Activated CD4-positive, alpha-beta T cell treated with anti-CD3 and anti-CD28 coated beads, Interleukin-2, amount 50 U/mL, for 4 hours (primary cell): ENCODE measurements at regions not wholly inside any gene's neighbourhood (a gene's known extent, or its start where the extent isn't known, plus 50 kb on each side); places are given as distances from the start of the nearest gene placed in this dataset.

ENCODE experiments used
- DNase-seq, 2 experiments: peaks; one replicate each; pipeline ENCODE4 v3.0.0-alpha.2; 2020

DNA sequence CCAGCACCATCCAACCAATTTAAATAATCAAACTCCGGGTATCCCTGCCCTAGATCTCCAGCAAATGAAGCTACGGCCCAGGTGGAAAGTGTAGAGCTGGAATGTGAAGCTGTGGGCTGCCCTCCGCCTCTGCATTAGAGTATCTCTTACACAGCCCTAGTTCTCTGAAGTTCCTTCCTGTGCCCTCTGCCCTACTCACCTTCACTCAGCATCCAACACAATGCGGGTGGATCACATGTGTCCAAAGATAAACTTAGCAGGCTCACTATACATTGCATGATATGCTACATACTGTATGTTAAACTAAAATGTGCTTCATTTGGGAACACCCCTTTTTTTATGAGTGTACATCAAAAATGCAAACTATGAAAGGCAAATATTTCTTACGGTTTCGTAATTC, 70.0 kb upstream of the RAD23B start:
- DNase-seq: no peak

DNA sequence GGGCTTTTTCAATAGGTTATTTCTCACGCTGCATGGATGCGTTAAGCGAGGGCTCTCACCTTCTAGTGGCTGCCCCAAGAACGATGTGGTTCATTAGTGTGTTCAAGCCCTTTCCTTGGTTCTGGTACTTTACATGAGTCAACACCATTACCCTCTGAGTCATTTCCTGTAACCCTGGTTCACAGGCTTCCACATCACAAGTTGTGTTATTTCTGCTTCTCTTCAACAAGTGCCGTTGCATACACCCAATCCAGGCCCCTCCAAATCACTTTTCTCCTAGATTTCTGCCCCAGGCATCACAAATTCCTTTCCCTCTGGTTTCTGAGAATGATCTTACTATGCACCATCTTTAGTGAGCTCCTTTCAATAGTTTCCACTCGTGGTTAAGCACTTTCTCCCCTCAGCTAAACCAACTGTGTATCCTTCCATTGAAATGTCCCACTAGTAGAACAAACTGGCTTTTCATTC, 69.5 kb upstream of the RAD23B start:
- peak in 1 of 2 experiments; percentile 1 for DNase-seq

DNA sequence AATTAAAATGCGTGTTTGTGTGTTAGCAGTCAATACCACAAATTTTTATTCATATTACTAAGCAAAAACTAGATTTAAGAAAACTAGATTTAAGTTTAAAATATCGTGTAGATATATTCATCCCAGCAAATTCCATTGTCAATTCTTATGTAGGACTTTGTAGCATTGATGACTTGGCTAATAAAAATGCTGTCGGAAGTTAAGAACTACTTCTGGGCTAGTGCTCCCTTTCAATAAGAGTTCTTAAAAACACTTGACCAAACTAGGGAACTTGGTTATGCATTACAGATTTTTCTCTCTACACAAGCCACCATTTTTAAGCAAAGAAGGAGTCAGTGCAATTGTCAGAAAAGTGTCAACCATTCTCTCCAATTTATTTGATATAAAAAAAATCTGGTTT, 68.7 kb upstream of the RAD23B start:
- DNase-seq: no peak

DNA sequence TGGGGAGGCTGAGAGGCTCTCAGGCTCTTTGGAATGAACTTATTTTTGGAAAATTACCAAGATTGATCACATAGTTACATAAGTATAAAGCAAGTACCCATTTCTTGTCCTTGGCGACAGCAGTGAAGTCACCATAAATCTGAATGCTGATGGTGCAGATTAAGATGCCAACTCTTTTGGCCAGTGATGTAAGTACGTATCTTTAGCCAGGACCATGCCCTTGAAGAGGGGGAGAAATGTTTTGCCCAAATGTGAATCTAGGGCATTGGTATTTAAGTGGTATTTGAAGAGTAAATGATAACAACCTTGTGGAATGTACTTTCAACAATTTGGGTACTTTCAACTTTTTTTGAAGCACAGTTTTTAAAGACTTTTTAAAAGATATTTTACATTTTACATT, 68.2 kb upstream of the RAD23B start:
- DNase-seq: no peak

DNA sequence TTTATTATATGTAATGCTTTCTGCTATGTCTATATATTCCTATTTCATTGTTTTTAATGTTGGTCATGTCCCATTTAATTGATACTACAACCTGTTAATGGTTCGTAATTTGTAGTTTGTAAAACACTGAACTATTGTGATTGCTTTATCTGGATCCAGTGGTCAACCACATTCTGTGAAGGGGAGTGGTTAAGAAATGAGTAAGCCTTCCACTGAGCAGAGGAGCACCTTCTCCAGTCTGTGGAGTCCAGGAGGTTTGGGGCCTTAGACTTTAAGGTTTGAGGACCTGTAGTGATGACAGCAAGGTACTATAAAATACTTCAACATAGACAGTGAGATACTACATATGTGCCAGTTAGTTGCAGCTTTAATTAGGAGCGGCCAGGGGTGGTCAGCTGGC, 67.7 kb upstream of the RAD23B start:
- DNase-seq: no peak

DNA sequence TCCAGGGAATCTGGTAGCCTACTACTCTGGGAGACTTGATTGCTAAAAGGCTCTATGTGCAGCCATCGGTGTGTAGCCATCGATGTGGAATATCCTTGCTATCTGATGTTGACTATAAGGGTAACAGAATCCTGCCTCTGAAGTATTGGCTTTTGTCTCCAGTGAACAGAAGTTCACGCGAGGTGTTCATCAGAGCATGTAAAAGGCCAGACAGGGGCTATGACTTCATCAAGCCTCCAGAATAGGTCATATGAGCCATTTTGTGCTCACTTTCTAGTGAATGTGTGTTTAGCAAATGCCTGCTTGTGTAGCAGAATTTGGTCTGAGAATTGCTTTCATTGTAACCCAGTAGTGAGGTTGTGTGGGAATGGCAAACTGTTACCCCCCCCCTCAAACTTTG, 66.8 kb upstream of the RAD23B start:
- no peak for DNase-seq

DNA sequence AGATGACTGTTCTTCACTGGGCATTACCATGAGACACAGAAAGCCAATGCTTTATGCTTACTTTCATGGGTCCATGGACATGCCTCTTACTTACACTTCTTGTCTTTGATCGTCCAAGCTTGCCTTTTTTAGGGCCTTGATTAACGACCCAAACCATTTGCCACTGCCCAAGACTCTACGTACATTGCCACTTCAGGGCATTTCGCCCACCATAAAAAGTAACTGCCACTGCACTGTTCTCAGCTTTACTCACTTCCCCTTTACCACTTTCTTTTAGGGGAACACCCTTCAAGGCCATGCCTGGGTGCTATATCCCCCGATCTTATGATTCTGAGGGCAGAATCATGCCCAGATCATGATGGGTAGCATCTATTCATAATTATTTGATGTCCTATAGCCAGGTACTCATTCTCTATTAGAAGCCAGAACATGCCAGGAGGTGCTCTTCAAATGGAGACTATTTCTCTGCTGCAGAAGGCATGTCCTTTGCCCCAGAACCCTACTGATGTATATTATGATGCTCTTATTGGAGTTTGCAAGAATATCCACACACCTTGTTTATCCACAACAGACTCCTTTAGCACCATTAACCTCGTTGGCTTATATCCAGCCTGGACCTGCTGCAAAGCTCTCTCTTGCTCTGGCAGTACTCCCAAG, 64.1 kb upstream of the RAD23B start:
- DNase-seq: no peak

DNA sequence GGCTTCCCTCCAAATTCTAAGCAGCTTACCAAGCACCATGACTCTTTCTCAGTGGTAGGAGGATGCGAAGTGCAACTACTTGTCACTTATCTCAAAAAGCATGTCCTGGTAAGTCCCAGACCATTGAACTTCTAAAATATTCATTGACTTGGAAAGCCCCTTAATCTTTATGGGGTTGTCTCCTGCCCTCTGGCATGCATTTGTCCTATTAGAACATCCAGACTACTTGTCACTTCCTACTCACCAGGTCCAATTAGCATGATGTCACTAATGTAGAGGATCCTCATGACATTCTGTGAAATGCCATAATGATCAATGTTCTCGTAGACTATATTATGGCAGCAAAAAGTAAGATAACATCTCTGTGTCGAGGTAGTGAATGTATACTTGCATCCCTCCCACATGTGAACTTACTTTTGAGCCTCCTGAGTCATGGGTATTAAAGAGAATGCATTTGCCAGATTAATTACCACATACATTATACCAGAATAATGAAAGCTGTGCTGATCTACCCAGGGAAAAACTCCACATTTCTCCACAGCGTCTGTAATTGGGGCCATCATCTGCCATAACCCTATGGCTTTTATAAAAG, 63.5 kb upstream of the RAD23B start:
- no peak for DNase-seq

DNA sequence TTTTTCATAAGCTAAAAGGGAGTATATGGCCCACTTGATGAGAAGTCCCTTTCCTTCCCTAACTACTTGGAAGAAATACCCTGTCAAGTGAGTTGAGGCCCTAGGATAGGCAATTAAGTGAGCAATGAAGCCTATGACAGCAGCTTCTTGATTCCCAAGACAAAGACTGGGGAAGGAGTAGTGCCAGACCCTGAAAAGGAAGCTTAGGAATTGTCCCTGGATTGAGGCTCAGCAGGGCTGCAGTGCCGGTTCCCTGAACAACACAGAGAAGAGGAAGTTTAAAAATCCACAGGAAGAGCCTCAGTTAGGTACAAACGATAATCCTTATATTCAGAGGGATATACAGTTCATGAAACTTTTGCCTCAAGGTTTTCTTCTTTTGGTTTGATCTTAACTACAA, 61.8 kb upstream of the RAD23B start:
- no peak for DNase-seq

DNA sequence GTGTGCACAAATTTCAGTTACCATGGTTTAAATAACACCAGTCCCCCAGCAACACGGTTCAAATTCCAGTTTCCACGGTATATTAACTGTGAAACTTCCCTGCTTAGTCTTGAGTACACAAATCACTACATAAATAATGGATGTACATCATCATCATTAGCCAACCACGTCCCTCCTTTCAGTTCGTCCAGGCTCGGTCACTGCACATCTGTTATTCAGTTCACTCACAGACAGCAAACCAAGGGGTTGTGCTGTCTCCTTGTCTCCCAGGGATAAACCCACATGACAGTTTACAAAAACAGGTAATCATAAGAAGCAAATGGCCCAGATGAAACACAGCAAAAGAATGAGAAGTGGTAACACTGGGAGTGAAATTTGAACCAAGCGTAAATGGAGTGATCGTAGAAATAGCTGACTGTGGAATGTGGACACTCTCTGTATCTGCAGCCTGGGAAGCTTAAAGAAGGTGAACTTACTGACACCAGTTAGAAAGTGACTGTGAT, 61.0 kb upstream of the RAD23B start:
- no peak for DNase-seq

DNA sequence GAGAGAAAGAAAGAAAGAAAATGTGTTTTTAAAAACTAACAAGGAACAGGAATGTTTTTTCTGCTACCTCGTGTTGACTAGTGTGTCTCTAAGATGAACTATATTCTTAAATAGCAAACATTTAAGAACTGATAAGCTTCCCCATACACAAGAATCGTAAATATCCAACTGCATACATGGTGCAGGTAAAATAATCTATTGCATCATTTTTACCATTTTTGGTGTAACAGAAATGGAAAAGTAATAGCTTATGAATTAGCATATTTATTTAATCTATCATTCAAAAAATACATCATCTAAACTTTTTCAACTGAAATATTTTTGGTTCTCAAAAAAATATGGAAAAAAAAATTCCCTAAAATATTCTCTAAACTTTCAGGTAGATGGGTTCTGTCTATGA, 59.7 kb upstream of the RAD23B start:
- DNase-seq: no peak

DNA sequence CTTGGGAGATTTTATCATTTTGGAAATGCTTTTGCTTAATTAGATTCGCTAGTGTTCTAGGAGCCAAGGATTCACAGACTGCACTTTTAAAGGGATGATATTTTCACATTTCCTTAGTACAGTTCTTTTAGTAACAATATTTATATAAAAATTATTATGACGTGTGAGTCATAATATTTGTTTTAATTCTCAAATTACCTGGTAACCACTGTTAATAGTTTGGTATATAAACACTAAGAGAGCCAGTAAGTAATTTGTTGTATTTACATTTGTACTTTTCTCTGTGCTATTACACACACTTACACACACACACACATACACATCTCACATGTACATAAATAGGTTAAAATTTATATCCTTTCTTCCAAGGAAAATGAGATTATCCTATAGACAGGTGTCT, 58.8 kb upstream of the RAD23B start:
- no peak for DNase-seq

DNA sequence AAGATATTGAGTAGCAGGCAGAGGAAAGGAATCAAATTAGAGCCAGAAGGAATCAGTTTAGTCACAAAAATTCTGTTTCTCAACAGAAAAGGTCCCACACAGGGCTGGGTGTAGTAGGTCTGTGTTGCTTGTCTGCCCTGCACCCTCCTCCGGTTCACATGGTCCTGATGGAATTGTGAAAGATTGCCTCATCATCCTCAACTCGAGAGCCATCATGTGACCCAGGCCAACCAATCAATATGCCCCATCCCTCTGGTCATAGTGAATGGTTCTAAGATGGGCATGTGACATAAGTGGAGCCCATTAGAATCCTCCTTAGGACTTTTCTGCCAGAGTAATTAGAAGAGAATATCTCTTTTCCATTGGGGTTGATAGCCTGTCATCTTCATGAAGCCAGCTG, 56.7 kb upstream of the RAD23B start:
- DNase-seq: no peak

DNA sequence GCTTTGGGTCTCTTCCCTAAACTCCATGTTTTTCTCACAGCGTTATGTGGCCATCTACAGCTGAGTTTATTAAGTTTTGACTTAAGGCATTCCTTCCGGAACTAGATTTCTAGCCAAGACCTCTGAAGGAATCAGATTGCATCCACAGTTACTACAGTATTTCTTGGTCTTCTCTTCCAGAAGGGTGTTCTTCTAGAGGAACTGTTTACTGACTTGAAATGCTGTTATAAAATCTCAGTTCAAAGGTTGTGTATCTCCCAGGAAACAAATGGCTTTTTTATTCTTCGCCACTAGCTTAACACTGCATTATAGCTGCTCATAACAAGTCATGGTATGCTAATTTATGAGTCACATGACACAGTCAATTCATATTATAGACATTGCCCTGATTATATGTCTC, 55.3 kb upstream of the RAD23B start:
- DNase-seq: no peak

DNA sequence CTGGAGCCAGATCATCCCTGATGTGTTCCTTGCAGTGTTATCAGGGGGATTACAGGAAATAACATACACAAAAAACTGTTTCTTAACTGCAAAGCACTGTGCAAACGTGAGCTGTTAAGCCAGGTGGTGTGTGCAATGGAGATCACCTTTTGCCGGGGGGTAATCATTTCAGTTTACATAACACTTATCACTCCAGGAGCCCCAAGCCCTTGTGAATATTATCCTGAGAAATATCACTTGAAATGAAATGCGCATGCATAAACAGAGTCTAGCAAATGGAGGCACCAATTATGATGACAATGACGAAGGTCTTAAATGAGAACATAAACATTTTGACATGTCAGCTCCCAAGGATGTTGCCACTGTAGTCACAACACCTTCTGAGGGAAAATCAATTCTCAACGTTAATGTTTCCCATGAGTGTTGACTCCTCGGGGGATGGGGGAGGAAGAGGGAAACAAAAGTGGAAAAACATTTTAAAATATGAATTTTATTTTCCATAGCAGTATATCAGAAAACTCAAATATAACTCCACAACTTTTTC, 54.5 kb upstream of the RAD23B start:
- DNase-seq: no peak

DNA sequence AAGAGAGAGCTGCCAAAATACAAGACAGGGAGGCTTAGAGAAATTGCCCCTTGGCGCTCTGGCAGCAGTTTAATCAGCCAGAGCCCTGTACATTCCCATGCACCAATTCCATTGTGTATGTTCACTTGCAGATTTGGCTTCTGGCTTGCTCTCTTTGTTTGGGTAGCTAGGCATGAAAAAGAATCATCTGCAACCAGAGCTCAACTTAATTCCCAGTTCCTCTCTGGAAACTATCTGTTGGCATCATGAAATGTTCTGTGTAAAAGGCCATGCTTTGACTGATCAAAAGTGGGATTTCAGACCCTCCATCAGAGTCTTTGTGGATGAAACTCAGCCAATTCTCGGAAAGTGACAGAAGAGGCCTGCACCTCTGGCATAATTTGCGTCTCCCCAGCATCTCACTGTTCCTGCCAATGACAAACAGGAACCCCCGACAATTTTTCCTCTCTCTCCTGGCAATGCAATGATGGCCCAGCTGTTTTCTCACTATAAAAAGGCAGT, 53.8 kb upstream of the RAD23B start:
- no peak for DNase-seq
